Loucy (cell line): ENCODE measurements at regions not wholly inside any gene's neighbourhood (a gene's known extent, or its start where the extent isn't known, plus 50 kb on each side); places are given as distances from the start of the nearest gene placed in this dataset.

Experiments
- CTCF ChIP-seq: fragments of 200-600 bp; sonication (generic); conservative IDR thresholded peaks from 2 replicates; pipeline ENCODE4 v1.5.1; 2014; ENCODE audit warnings: mild to moderate bottlenecking, antibody characterized with exemption, low read length
- EZH2phosphoT487 ChIP-seq: fragments of 200-600 bp; IDR thresholded peaks from 2 replicates; pipeline ENCODE4 v1.6.1; 2018; ENCODE audit warnings: antibody characterized with exemption, mild to moderate bottlenecking, moderate library complexity, borderline replicate concordance

- TF ChIP-seq CTCF, result no peak
- TF ChIP-seq EZH2phosphoT487, result no peak
Observed at GRCh38 chr6:91140449-91140848, 553.6 kb upstream of the MAP3K7 start.
